Raji (cell line): ENCODE measurements at regions not wholly inside any gene's neighbourhood (a gene's known extent, or its start where the extent isn't known, plus 50 kb on each side); places are given as distances from the start of the nearest gene placed in this dataset.

Experiments
- POLR2A ChIP-seq: IDR thresholded peaks from 2 replicates; pipeline ENCODE4 v1.6.1; 2011; ENCODE audit warnings: low read depth, low read length, control low read depth; ENCODE audit not compliant: insufficient read depth

DNA sequence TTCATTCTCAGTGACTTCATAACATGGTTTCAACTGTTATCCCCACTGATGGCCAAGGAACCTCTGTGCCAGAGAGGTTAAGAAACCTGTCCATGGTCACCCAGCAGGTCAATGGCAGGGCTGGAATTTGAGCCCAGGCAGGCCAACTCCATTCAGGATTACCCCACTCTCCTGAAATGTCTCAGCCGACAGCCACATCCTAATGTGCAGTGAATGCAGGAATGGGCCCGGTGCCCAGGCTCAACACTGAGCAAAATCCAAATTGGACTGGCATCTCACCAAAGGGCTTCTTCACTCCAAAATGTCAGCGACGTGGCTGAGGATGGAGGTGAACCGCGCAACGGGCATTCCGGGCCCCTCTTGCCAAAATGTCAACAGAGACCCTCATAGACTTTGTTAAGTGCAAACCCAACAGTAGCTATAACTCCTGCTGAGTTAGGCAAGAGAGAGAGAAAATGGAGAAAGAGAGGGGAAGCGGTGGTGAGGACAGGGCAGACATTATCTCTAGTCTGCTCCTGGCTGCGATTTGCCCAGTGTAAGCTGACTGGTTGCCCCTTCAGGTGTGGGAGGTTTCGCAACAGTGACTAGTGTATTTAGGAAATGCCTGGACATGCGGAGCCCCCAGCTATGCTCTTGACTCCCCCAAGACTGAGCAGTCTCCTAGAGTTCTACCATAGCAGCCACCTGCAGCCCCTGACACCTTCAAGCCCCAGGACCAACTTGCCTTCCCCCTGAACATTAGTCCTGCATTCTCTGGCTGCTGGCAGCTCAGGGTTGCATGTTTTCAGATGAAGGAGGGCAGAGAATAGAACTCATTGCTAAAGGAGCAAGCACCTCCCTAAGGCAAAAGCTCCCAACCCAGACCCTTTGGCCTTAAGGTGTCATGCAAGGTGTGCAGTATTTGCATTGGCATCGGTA lies 167.7 kb downstream of the ANAPC1 start:
- TF ChIP-seq POLR2A, result no peak

- no peak for TF ChIP-seq POLR2A
Observed at GRCh38 chr2:111716905-111717775, 166.9 kb downstream of the ANAPC1 start.
